ENCODE measurements at regions not wholly inside any gene's neighbourhood (a gene's known extent, or its start where the extent isn't known, plus 50 kb on each side); places are given as distances from the start of the nearest gene placed in this dataset.
"Not testable (repeated sequence)": the region's sequence is repeated elsewhere in the genome, so short reads cannot be mapped to it uniquely, and the experiment has no call there.

- DNase-seq: no peak
Measured at GRCh38 chr5:116751684-116752083, 177.1 kb upstream of the SEMA6A start.

- no peak for DNase-seq
Measured at GRCh38 chr5:116750631-116751580, 176.3 kb upstream of the SEMA6A start.

- DNase-seq: no peak
Measured at GRCh38 chr5:116747881-116748280, 173.3 kb upstream of the SEMA6A start.

- DNase-seq: no peak
Measured at GRCh38 chr5:116746668-116747067, 172.0 kb upstream of the SEMA6A start.

GRCh38 chr5:116740771-116741170 is 166.1 kb upstream of the SEMA6A start:
- DNase-seq: no peak

- DNase-seq: no peak
Measured at GRCh38 chr5:116739571-116739970, 164.9 kb upstream of the SEMA6A start.

- DNase-seq: no peak
Measured at GRCh38 chr5:116738615-116739261, 164.1 kb upstream of the SEMA6A start.

GRCh38 chr5:116738239-116738614 is 163.6 kb upstream of the SEMA6A start:
- no peak for DNase-seq

GRCh38 chr5:116736671-116737070 is 162.0 kb upstream of the SEMA6A start:
- no peak for DNase-seq

GRCh38 chr5:116733991-116734975 is 159.7 kb upstream of the SEMA6A start:
- DNase-seq: no peak

- DNase-seq: no peak
Measured at GRCh38 chr5:116732591-116732990, 158.0 kb upstream of the SEMA6A start.

GRCh38 chr5:116731432-116731831 is 156.8 kb upstream of the SEMA6A start:
- DNase-seq: no peak

- no peak for DNase-seq
Measured at GRCh38 chr5:116730706-116731105, 156.1 kb upstream of the SEMA6A start.

- DNase-seq: no peak
Measured at GRCh38 chr5:116730185-116730584, 155.6 kb upstream of the SEMA6A start.

- no peak for DNase-seq
Measured at GRCh38 chr5:116727248-116727647, 152.6 kb upstream of the SEMA6A start.

GRCh38 chr5:116726180-116726579 is 151.6 kb upstream of the SEMA6A start:
- DNase-seq: not testable (repeated sequence)

- no peak for DNase-seq
Measured at GRCh38 chr5:116724971-116725370, 150.3 kb upstream of the SEMA6A start.

GRCh38 chr5:116722651-116723050 is 148.0 kb upstream of the SEMA6A start:
- DNase-seq: no peak

- DNase-seq: no peak
Measured at GRCh38 chr5:116719106-116719505, 144.5 kb upstream of the SEMA6A start.

- no peak for DNase-seq
Measured at GRCh38 chr5:116718317-116718716, 143.7 kb upstream of the SEMA6A start.

GRCh38 chr5:116709082-116709481 is 134.5 kb upstream of the SEMA6A start:
- DNase-seq: no peak

GRCh38 chr5:116705121-116705519 is 130.5 kb upstream of the SEMA6A start:
- not testable (repeated sequence) for DNase-seq

- DNase-seq: no peak
Measured at GRCh38 chr5:116703941-116704340, 129.3 kb upstream of the SEMA6A start.

Measured in CD4-positive, alpha-beta T cell treated with Interleukin-17A for 1 hour (primary cell).